HG03139 (cell line): ENCODE measurements at regions not wholly inside any gene's neighbourhood (a gene's known extent, or its start where the extent isn't known, plus 50 kb on each side); places are given as distances from the start of the nearest gene placed in this dataset.
"Not testable (repeated sequence)": the region's sequence is repeated elsewhere in the genome, so short reads cannot be mapped to it uniquely, and the experiment has no call there.

Experiments
- ATAC-seq: cut with Tn5 transposase; IDR thresholded peaks from one replicate; pipeline ENCODE4 v1.9.1; 2021; ENCODE audit not compliant: unreplicated experiment

DNA sequence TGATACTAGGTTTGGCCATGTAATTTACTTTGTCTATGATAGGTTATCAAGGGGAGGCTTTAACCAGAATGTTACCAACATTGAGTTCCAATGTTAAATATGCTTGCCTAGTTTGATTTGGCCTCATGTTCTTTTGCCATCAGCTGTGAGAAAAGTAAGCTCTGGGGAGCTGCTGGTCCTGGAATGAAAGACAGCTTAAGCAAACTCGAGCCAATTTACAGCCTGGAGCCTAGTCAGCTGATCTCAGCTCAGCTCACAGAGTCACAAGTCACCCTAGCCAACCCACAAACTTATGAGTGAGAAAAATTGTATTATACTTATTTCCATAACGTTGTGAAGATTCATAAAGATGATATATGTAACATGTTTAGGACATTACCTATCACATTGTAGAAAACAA is 426.7 kb downstream of the RWDD3 start:
- ATAC-seq, result no peak

DNA sequence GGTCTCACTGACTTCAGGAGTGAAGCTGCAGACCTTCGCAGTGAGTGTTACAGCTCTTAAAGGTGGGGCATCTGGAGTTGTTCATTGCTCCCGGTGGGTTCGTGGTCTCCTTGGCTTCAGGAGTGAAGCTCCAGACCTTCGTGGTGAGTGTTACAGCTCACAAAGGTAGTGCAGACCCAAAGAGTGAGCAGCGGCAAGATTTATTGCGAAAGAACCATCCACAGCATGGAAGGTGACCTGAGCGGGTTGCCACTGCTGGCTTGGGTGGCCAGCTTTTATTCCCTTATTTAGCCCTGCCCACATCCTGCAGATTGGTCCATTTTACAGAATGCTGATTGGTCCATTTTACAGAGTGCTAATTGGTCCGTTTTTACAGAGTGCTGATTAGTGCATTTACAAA is 429.5 kb downstream of the RWDD3 start:
- ATAC-seq, result not testable (repeated sequence)

GRCh38 chr1:95668165-95668564 is 434.2 kb downstream of the RWDD3 start:
- ATAC-seq, result no peak

DNA sequence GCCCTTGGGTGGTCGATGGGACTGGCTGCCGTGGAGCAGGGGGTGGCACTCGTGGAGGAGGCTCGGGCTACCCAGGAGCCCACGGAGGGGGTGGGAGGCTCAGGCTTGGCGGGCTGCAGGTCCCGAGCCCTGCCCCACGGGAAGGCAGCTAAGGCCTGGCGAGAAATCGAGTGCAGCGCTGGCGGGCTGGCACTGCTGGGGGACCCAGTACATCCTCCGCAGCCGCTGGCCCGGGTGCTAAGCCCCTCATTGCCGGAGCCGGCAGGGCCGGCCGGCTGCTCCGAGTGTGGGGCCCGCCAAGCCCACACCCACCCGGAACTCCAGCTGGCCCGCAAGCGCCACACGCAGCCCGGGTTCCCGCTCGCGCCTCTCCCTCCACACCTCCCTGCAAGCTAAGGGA is 435.6 kb downstream of the RWDD3 start:
- not testable (repeated sequence) for ATAC-seq

- ATAC-seq, result no peak
Observed at GRCh38 chr1:95671098-95671497, 437.1 kb downstream of the RWDD3 start.

DNA sequence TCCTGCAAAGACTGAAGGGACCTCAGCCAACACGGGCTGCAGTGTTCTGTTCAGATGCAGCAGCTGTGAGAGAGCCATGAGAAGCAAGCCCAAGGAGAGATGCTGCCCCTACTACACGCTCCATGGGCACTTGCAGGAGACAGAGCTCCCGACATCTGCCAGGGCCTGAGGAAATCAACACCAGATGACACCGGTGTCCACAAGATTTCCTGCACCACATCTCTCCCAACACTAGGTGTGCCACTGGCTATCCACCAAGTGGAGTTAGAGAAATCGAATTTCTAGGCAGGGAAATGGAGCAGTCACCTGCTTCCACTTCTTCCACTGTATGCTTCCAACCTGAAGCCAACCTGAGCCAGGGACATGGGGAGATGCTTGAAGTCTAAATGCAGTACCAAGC is 445.3 kb downstream of the RWDD3 start:
- ATAC-seq, result no peak

GRCh38 chr1:95685081-95685480 is 451.1 kb downstream of the RWDD3 start:
- no peak for ATAC-seq

DNA sequence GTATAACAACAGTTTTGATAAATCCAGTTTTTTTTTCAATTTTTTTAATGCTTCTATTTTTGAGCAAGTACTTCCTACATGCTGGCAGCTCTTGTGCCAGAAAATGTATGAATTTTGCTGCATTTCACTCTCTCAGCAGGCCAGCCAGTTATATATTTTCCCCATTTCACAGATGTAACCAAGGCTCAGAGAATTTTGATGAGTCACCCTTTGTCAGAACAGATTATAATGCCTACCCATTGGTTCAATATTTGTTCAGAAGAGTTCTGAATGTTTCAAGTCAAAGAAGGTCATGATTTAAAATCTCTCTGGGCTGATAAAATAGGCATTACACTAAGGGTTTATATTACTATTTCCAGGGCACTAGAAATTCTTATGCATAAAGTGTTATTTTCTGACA is 452.2 kb downstream of the RWDD3 start:
- ATAC-seq, result no peak

GRCh38 chr1:95699149-95699953 is 465.3 kb downstream of the RWDD3 start:
- no peak for ATAC-seq

DNA sequence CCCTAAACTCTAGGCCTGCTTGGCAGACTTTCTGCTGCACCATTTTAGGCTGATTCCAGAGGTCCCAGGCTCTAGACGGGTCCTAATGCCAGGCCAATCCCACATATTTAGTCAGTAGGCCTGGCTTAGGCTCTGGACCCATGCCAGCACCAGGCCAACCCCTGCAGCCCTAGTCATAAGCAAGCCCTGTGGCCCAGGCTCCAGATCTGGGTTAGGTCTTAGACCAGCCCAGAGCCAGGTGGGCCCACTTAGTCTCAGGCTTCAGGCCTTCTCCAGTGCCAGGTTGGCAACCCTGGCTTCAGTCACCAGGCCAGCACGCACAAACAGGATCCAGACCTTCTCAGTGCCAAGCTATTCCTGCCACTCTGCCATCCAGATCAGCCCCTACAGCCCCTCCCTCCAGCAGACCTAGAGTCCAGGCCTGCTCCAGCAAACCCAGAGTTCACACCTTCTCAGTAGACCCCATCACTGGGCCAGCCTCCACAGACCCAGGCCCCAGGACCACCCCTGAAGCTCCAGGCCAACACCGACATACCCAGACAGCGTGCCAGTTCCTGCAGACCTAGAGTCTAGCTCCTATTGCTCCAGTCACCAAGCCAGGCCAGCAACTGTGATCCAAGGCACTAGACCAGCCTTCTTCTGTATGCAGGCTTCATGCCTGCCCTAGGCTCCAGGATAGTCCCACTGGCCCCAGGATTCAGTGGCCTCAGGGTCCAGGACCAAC is 467.6 kb downstream of the RWDD3 start:
- no peak for ATAC-seq

DNA sequence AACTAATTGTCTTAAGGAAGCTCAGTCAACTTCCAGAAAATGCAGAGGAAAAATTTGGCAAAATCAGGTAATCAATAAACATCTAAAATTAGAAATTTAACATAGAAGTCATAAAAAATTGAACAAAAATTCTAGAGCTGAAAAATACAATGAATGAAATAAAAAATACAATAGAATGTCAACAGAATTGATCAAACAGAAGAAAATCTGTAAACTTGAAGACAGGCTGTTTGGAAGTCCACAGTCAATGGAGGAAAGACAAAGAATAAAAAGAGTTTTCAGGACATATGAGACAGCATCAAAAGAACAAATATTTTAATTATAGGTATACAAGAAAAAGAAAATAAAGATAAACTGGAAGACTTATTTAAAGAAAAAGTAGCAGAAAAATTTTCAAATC is 469.0 kb downstream of the RWDD3 start:
- no peak for ATAC-seq

DNA sequence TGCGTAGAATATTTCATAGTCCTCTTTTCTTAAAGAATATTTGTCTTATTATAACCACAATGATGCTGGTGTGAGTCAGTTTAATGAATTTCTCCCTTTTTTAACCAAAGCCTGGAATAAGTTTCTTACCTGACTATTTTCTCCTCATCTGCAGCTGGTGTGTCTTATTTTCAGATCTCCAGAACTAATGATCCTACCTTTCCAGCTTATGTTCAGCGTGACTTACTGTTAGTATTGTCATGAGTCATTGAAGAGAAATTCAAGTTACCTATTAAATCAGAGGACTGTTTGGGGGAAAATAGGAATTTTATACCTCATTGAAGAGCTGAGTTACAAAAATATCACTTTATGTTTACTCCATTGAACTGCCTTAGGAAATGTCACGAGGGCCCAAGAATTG is 482.1 kb downstream of the RWDD3 start:
- ATAC-seq, result no peak

DNA sequence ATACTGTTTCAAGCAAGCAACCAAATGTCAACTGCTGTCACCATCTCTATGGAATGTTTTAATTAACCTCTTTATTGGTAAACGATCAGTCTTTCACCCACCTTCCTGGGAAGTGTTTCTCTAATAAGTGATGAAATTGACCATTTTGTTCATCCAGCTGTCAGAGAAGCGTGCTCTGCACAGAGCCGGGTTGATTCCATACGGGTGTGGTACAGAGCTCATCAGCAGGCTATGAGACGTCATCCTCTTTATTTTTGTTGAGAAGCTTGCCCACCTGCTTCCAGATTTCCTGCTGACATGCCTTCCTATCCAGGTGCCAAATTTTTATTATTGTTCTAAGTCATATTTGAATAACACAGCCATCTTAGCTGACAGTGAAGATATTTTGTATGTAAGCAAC is 482.5 kb downstream of the RWDD3 start:
- no peak for ATAC-seq

- ATAC-seq, result no peak
Observed at GRCh38 chr1:95723346-95723745, 489.3 kb downstream of the RWDD3 start.

- ATAC-seq, result no peak
Observed at GRCh38 chr1:95728841-95729240, 494.8 kb downstream of the RWDD3 start.

DNA sequence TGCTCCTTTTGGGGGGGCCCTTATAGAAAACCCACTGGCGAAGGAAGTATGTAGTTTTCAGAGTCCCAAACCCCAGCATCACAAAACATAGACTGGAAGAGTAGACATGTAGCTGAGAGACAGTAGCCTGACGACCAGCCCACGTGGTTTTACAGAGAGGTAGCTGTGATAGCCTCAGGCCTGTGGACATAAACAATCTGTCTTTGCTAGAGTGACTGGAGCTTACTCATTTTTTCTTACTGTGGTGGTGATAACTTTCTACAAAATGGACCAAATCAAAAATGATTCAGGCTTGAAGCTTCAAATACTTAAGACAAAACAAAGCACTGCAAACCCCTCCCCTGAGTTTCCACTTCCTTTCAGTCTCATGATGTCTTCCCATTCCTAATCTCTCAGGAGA is 497.0 kb downstream of the RWDD3 start:
- ATAC-seq, result no peak

DNA sequence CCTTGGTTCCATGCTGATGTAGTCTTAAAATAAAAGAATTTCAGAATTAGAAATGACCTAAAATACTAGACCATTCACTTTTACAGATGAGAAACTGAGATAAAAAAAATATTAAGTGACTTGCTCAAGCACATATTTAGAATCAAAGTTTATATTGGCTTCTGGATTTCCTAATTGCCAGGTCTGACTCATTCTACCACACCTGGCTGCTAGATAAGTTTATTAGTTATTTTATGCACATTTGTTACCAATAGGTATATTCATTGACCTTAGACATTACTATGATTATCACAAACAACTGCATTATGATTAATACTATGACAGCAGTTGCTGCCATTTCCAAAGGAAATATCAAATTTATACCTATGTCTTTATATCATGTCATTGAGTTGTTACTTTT is 497.5 kb downstream of the RWDD3 start:
- ATAC-seq, result no peak

DNA sequence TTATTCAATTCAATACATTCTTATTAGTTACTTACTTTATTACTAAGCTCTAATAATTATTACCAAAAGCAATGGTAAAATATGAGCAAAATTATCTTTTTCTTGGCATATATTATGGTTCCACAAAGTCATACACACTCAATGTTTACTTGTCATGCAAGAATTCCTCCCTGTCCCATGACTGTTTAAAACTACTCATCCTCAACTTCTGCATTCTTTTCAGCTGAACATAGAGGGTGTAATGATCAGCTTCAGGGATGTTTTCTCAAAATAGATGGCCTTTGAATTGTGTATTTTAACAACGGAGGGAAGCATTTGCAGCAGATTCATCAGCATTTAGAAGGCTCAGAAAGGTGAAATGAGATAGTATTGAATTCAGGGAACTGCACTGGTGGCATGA is 499.0 kb downstream of the RWDD3 start:
- ATAC-seq, result no peak

DNA sequence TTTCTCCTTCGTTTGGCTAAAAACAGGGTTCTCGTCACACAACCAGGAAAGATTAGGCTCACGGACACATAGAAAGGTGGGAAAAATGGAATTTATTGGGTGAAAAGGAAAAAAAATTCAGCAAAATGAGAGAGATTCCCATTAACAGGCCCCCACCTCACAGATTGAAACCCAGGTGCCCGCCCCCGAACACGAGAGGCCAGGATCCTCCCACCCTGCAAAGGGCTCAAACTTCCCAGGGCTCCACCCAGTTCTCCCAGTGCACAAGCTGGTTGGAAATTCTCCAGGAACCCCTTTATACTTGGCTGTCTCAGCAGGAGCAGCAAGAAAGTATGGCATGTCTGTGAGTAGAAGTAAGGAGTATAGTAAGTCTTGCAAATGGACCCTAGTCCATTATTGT is 499.7 kb downstream of the RWDD3 start:
- ATAC-seq, result no peak

- no peak for ATAC-seq
Observed at GRCh38 chr1:95734560-95734959, 500.6 kb downstream of the RWDD3 start.

GRCh38 chr1:95742591-95743089 is 508.6 kb downstream of the RWDD3 start:
- ATAC-seq, result no peak

DNA sequence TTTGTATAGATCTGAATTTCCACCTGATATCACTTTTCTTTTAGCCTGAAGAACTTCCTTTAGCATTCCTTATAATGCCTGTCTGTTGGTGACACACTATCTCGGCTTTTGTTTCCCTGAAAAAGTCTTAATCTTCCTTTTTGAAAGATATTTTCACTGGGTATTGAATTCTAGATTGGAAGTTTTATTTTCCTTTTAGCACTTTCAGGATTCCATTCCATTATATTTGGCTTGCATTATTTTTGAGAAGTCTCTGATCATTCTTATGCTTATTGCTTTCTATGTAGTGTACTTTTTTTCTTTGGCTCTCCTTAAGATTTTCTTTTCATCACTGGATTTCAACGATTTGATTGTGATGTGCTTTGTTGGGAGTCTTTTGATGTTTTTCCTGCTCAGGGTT is 510.7 kb downstream of the RWDD3 start:
- ATAC-seq, result no peak
